ENCODE measurements at regions not wholly inside any gene's neighbourhood (a gene's known extent, or its start where the extent isn't known, plus 50 kb on each side); places are given as distances from the start of the nearest gene placed in this dataset.

GRCh38 chr20:19807946-19808330 lies 49.9 kb downstream of the RIN2 start:
- Histone ChIP-seq H3K36me3 (peaks cover 9% of the 10 kb centered on the region), H3K27me3 (ENCODE audit: low read depth) (no peaks in the 10 kb centered on the region), H3K4me3 (no peak overlapping the region), H3K9me3 (replicated peaks) (no peaks in the 10 kb centered on the region), H3K27ac (replicated peaks) (peak overlapping the region; percentile 69), H3K4me1 (peaks cover 55% of the 10 kb centered on the region)
- intact Hi-C loops (cut with micrococcal nuclease) = no loop called here
- no peak for DNase-seq
- TF ChIP-seq, protein P1, sequence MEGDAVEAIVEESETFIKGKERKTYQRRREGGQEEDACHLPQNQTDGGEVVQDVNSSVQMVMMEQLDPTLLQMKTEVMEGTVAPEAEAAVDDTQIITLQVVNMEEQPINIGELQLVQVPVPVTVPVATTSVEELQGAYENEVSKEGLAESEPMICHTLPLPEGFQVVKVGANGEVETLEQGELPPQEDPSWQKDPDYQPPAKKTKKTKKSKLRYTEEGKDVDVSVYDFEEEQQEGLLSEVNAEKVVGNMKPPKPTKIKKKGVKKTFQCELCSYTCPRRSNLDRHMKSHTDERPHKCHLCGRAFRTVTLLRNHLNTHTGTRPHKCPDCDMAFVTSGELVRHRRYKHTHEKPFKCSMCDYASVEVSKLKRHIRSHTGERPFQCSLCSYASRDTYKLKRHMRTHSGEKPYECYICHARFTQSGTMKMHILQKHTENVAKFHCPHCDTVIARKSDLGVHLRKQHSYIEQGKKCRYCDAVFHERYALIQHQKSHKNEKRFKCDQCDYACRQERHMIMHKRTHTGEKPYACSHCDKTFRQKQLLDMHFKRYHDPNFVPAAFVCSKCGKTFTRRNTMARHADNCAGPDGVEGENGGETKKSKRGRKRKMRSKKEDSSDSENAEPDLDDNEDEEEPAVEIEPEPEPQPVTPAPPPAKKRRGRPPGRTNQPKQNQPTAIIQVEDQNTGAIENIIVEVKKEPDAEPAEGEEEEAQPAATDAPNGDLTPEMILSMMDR (IDR thresholded peaks at IDR 0.05; ENCODE audit: borderline replicate concordance) = no peak

DNA sequence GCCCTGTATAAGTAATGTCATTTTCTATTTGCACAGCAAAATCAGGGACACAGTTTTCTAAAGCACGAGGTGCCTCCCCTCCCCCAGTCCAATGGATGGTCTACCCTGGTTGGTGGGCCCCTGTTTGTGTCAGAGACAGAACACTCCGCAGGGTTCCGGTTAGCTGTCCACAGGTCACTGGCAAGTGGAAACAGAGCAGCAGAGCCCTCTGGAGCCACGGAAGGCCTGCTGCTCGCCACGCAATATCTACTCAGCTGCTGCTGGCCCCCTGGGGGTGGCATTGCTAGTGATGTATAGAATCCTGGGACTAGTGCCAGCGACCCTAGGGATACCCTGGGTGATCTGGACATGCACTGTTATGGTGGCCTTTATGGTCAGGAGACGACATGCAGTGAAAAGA lies 50.4 kb downstream of the RIN2 start:
- H3K9me3 ChIP-seq (replicated peaks) = no peaks in the 10 kb centered on the region
- peak overlapping the region; percentile 69 for H3K27ac ChIP-seq (replicated peaks)
- no peaks in the 10 kb centered on the region for H3K27me3 ChIP-seq (ENCODE audit: low read depth)
- TF ChIP-seq, protein P1 (IDR thresholded peaks at IDR 0.05; ENCODE audit: borderline replicate concordance) = no peak
- intact Hi-C loops (cut with micrococcal nuclease) = no loop called here
- no peak for DNase-seq
- peaks cover 59% of the 10 kb centered on the region for H3K4me1 ChIP-seq
- H3K36me3 ChIP-seq = peaks cover 9% of the 10 kb centered on the region
- H3K4me3 ChIP-seq = no peak overlapping the region

- intact Hi-C loops (cut with micrococcal nuclease) = no loop called here
- DNase-seq = no peak
Observed at GRCh38 chr20:19809505-19809904, 51.4 kb downstream of the RIN2 start.

DNA sequence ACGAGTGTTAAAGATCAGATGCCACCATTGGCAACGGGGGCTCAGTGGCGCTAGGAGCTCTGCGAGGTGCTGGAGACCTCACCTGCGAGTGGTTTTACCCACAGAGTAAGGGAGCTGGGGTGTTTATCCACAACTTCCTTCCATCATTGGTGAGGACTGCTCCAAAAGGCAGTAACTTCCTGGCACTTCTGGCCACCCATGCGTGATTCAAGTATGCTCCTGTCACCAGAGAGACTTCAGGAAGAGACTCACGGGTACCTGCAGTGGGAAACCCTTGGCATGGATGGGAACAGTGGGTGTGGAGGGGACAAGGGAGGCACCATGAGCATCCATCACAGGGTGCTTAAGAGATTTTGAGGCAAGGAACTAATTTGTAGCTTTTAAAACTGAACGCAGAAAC lies 53.2 kb downstream of the RIN2 start:
- no peak for DNase-seq
- intact Hi-C loops (cut with micrococcal nuclease) = no loop called here
- Histone ChIP-seq H3K9me3 (replicated peaks) (no peaks in the 10 kb centered on the region), H3K27ac (replicated peaks) (peak overlapping the region; percentile 10), H3K4me3 (no peak overlapping the region), H3K27me3 (ENCODE audit: low read depth) (no peaks in the 10 kb centered on the region), H3K36me3 (peaks cover 9% of the 10 kb centered on the region), H3K4me1 (peaks cover 71% of the 10 kb centered on the region)
- TF ChIP-seq, protein P1 (IDR thresholded peaks at IDR 0.05; ENCODE audit: borderline replicate concordance) = no peak

More at GRCh38 chr20:19809505-19809904, 51.4 kb downstream of the RIN2 start:
- TF ChIP-seq, protein P1 (IDR thresholded peaks at IDR 0.05; ENCODE audit: borderline replicate concordance) = no peak
- H3K27me3 ChIP-seq (ENCODE audit: low read depth) = no peaks in the 10 kb centered on the region
- no peaks in the 10 kb centered on the region for H3K9me3 ChIP-seq (replicated peaks)
- H3K4me1 ChIP-seq = peaks cover 62% of the 10 kb centered on the region
- peak overlapping the region; percentile 1 for H3K27ac ChIP-seq (replicated peaks)
- no peak overlapping the region for H3K4me3 ChIP-seq
- H3K36me3 ChIP-seq = peaks cover 9% of the 10 kb centered on the region

- H3K27me3 ChIP-seq (ENCODE audit: low read depth) = no peaks in the 10 kb centered on the region
- TF ChIP-seq, protein P1 (IDR thresholded peaks at IDR 0.05; ENCODE audit: borderline replicate concordance) = no peak
- peaks cover 9% of the 10 kb centered on the region for H3K36me3 ChIP-seq
- no peaks in the 10 kb centered on the region for H3K9me3 ChIP-seq (replicated peaks)
- DNase-seq = no peak
- intact Hi-C loops (cut with micrococcal nuclease) = no loop called here
- peaks cover 67% of the 10 kb centered on the region for H3K4me1 ChIP-seq
- H3K27ac ChIP-seq (replicated peaks) = peak overlapping the region; percentile 82
- no peak overlapping the region for H3K4me3 ChIP-seq
Observed at GRCh38 chr20:19812056-19812455, 54.0 kb downstream of the RIN2 start.

GRCh38 chr20:19812696-19813095 lies 54.6 kb downstream of the RIN2 start:
- H3K27me3 ChIP-seq (ENCODE audit: low read depth) = no peaks in the 10 kb centered on the region
- peaks cover 65% of the 10 kb centered on the region for H3K4me1 ChIP-seq
- intact Hi-C loops (cut with micrococcal nuclease) = no loop called here
- no peaks in the 10 kb centered on the region for H3K9me3 ChIP-seq (replicated peaks)
- H3K36me3 ChIP-seq = peaks cover 9% of the 10 kb centered on the region
- TF ChIP-seq, protein P1 (IDR thresholded peaks at IDR 0.05; ENCODE audit: borderline replicate concordance) = no peak
- H3K27ac ChIP-seq (replicated peaks) = peak overlapping the region; percentile 82
- no peak overlapping the region for H3K4me3 ChIP-seq
- no peak for DNase-seq
